ENCODE measurements at regions not wholly inside any gene's neighbourhood (a gene's known extent, or its start where the extent isn't known, plus 50 kb on each side); places are given as distances from the start of the nearest gene placed in this dataset.

GRCh38 chr13:72400856-72401255, 326.6 kb downstream of the MZT1 start:
- TF ChIP-seq, protein P1, sequence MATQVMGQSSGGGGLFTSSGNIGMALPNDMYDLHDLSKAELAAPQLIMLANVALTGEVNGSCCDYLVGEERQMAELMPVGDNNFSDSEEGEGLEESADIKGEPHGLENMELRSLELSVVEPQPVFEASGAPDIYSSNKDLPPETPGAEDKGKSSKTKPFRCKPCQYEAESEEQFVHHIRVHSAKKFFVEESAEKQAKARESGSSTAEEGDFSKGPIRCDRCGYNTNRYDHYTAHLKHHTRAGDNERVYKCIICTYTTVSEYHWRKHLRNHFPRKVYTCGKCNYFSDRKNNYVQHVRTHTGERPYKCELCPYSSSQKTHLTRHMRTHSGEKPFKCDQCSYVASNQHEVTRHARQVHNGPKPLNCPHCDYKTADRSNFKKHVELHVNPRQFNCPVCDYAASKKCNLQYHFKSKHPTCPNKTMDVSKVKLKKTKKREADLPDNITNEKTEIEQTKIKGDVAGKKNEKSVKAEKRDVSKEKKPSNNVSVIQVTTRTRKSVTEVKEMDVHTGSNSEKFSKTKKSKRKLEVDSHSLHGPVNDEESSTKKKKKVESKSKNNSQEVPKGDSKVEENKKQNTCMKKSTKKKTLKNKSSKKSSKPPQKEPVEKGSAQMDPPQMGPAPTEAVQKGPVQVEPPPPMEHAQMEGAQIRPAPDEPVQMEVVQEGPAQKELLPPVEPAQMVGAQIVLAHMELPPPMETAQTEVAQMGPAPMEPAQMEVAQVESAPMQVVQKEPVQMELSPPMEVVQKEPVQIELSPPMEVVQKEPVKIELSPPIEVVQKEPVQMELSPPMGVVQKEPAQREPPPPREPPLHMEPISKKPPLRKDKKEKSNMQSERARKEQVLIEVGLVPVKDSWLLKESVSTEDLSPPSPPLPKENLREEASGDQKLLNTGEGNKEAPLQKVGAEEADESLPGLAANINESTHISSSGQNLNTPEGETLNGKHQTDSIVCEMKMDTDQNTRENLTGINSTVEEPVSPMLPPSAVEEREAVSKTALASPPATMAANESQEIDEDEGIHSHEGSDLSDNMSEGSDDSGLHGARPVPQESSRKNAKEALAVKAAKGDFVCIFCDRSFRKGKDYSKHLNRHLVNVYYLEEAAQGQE (IDR thresholded peaks at IDR 0.05; ENCODE audit: borderline replicate concordance): no peak
- TF ChIP-seq CTCF (IDR thresholded peaks at IDR 0.05; ENCODE audit: poor library complexity, severe bottlenecking): no peak

Data from neural cell (in vitro differentiated cells).